GM21390 (cell line): ENCODE measurements at regions not wholly inside any gene's neighbourhood (a gene's known extent, or its start where the extent isn't known, plus 50 kb on each side); places are given as distances from the start of the nearest gene placed in this dataset.

Experiments
- ATAC-seq: cut with Tn5 transposase; IDR thresholded peaks from one replicate; pipeline ENCODE4 v1.9.1; 2021; ENCODE audit not compliant: unreplicated experiment

DNA sequence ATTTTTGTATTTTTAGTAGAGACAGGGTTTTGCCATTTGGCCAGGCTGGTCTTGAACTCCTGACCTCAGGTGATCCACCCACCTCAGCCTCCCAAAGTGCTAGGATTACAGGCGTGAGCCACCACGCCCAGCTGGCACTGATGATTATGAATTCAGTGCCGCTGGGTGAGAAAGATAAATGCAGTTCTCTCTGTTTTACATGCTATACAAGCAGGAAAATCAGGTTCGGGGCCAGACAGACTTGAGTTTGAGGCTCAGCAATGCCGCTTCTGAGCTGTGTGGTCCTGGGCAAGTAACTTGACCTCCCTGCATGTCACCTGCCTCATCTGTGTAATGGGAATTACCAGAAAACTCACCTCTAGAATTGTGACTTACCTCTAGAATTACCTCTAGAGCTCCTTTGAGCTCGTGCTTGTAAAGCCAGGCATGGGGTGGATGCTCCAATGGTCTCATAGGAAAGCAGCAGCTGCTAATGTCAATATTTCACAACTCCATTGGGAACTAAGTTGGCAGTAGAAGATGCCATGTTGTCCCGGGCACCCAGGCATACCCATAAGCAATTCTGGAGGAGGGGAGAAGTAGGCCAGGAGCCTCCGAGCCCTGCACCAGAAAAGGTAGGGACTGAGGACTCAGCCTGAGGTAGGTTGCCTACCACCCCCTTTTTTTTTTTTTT, 119.8 kb upstream of the SLC25A33 start:
- ATAC-seq = no peak

- no peak for ATAC-seq
These were observed 118.3 kb upstream of the SLC25A33 start for GRCh38 chr1:9420835-9421532.

DNA sequence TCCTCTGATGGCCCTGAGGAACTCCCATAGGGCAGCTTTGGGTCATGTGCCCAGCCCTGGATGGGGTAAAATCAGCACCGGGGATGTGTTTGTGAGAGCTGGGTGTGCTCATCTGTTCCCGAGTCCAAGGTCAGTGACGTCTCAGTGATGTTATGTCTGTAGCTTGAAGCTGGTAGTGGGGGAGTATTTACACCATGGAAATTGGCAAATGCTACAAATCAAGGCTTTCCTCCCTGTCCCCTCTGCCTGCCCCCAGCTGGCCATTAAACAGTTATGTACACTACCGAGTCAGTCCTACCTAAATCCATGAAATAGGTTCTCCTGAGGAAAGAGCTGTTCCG, 117.8 kb upstream of the SLC25A33 start:
- ATAC-seq = no peak

GRCh38 chr1:9422321-9422720, 116.9 kb upstream of the SLC25A33 start:
- ATAC-seq = no peak

DNA sequence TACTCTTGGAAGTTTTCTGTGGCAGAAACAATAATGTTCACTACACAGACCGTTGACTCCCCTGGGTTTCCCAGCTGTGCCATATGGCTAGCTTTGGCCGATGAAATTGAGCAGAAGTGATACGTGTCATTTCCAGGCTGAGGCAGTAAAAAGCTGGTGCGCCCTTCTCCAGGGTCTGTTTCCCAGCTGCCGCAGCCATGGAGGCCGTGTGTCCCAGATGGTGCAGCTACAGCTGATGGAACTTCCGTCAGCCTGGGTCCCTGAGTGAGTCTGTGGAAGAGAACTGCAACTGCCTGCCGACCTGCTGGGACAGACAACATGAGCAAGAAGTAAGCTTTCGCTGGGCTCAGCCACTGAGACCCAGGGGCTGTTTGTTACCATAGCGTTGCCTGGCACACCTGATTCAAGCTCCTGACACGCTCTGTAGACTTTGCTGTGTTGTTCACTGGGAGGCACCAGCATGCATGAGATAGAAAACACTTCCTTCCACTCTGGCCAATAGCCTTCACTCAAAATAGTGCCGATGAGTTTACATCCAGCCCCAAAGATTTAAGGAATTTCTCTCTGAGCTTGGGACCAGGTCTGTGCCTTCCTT, 116.3 kb upstream of the SLC25A33 start:
- ATAC-seq = no peak

DNA sequence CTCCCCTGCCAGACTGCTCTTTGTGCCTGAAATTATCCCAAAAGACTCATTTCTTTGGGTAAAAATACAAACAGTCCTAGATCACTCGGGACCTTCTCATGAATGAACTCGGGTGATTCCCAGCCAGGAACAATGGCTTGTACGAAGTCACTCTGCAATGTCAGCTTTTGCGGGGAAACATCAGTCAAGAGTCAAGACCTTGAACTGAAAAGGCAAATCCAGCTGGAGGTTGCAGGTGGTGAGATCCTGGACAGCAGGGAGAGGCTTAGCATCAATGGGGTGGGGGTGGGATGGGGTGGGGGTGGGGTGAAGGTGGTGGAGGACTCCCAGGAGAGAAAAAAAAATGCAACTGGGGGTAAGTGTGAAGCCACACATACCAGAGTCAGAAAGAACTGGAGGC, 115.0 kb upstream of the SLC25A33 start:
- ATAC-seq = no peak

GRCh38 chr1:9425859-9426258, 113.4 kb upstream of the SLC25A33 start:
- ATAC-seq = no peak

DNA sequence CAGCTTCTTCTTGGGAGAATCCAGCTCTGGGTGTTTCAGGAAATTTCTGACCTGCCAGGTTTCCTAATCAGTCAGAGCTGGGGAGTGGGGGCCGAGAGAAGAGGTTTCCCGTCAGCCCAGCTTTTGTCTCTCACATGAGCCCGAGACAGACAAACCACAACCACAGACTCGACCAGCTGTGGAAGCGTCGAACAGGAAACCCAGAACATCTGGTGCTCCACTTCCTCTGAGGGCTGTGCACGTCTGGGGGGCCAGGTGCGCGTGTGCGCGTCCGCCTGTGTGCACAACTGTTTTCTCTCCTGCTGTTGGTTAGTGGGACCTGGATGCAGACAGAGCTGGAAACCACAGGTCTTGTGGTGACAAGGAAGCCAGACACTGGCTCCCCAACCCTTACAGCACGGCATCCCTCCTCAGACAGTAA, 113.0 kb upstream of the SLC25A33 start:
- peak; percentile 59 for ATAC-seq

DNA sequence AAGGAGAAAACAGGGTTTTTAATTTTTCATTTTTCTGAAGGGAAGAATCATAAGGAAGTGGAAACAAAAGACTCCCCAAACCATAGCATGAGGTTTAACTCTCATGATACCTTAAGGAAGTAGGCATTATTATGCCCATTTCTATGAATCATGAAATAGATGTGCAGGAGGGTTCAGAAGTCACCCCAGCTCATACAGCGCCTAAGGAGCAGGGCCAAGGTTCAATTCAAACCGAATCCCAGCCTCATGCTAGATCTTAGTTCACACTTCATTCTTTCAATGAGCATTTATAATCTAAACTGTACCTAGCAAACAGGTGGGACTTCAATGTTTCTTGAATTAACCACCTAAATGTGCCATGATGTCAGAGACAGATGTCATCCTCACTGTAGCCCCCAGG, 111.9 kb upstream of the SLC25A33 start:
- ATAC-seq = no peak

DNA sequence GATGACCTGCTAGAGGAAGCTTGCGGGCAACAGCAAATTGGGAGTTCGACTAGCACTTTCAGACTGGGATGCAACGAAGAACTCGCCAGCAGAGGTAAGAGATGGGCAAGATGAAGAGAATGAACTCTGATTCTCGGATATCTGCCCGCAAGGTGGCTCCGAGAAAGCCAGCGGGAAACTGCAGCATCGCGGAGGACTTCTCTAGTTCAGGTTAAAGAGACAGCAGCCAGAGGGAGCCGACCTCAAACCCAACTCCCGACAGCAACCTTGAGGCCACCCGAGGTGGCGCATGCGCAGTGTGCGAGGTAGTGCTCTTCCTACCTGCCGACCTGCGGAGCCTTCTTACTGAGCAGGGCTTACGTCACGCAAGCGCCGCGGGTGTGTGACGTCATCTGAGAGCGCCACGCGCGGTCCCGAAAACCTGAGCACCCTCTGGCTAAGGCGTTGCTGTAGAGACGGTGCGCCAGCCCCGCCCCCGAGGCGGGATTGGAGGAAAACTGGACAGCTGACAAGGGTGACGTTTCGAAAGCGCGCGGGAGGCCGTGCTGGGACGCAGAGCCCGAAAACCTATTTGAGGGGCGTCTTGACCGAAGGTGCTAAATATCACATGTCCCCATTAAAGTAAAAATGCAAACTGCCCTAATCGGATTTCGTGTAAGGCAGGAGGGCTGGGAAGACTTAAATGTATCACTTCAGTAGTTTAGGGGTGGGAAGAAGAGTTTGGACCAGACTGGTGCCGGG, 110.5 kb upstream of the SLC25A33 start:
- ATAC-seq = peak; percentile 68

DNA sequence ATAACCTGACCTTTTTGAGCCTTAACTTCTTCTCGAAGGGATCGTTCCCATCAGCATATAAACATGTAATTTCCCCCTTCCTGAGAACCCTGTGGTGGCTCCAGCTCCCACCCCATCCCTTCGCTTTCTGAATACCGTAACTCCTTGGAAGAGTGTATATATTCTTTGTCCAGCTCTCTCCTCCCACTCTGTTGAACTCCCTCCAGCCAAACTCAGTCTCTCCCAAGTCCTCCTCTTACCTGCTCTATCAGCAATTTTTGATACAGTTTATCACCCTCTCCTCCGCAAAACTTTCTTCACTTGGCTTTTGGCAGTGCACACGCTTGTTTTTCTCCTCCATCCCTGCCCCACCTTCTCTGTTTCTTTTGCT, 109.9 kb upstream of the SLC25A33 start:
- ATAC-seq = no peak

DNA sequence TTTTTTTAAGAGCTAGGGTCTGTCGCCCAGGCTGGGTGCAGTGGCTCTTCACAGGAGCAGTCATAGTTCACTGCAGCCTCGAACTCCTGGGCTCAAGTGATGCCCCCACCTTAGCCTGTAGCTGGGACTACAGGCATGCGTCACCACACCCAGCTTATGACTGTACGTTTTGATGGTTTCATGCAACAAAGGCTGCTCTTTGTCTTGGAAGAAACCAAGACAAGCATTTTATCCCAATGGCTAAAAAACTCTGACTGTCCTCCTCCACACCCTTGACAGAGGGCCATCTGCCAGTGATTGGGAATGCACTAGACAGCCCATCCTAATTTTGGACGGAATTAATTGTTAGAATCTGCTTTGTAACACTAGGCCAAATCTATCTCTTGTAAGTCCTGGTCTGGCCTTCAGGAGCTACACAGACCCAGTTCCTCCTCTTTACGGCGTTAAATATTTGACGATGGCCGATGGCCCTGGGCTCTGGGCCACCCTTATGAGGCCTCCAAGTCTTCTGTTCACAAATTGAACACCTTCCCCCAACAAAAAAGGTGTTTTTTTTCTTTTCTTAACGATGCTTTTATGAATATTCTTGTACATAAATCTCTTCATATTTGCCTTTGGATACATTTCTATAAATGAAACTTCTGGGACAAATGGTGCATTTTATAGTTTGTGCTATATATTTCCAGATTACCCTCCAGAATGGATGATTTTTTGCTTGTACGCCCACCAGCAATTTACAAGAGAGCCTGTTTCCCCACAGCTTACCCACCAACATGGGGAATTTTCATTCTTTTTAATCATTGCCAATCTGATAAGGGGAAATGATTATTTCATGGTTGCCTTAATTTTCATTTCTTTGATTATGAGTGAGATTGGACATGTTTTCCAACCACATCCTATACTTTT, 104.8 kb upstream of the SLC25A33 start:
- no peak for ATAC-seq

DNA sequence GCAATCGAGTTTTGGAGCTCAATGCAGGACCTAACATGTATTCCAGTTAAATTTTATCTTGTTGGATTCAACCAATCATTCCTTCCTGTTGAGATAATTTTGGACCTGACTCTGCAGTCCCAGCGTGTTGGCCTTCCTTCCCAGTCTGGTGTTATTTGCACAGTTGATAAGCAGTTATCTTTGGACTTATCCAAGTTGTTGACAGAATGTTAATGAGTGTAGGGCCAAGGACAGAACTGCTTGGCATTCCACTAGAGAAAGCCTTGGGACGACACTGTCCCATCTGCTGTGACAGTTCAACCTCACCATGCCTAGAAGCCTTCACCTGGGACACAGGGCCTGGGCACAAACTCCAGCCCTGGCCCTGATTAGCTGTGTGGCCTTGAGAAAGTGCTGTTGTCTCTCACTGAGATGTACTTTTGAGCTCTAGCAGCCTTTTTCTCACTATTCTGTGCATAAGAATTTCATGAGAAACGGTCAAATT, 104.1 kb upstream of the SLC25A33 start:
- no peak for ATAC-seq

DNA sequence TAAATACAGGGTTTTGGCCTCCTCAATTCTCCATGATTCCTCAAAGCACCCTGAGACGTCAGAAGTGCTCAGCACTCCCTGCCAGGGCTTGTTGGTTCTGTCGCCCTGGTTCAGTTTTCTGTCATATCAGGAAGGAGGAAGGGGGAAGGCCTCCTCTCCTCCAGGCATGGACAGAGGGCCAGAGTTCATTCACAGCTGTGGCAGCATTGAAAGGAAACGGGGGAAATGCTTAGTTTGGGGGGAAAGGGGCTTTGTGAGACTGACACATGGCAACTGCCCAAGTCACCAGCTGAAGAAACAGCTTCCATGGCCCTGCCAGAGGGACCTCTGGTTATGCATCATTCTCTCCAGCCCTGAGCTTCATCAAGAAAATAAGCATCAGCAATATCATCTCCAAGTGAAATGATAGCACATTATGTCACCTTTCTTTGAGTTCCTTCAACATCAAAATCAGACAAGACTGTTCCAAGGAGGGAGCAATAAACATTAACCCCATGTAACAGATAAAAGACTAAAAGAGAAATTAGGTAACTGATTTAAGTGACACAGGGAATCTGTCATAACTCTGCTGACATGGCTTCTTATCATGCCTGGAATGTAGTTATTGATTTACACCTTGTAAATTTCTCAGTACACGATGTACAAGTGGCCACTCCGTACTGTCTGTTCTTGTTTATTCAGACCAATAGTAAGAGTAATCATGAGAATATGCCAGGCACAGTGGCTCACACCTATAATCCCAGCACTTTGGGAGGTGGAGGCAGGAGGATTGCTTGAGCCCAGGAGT, 103.2 kb upstream of the SLC25A33 start:
- no peak for ATAC-seq

DNA sequence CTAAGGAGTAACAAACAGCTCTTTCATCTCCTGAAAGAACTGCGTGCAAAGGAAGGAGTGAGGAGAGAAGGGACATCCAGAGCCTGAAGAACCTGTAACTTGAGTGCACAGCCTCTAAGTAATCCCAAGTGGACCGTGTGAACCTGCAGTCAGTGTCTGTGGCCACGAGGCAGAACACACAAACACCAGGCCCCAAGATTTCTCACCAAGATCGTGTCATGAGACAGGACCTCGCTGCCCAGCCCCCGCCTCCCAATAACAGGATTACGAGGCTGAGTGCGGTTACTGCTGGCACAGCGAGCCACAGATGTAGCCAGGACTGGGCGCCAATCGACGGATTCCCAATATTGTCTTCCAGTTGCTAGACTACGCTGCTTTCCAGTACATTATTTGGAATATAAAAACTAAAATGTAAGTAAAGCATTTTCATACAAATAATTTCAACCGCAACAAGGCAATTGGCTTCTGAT, 101.3 kb upstream of the SLC25A33 start:
- no peak for ATAC-seq

DNA sequence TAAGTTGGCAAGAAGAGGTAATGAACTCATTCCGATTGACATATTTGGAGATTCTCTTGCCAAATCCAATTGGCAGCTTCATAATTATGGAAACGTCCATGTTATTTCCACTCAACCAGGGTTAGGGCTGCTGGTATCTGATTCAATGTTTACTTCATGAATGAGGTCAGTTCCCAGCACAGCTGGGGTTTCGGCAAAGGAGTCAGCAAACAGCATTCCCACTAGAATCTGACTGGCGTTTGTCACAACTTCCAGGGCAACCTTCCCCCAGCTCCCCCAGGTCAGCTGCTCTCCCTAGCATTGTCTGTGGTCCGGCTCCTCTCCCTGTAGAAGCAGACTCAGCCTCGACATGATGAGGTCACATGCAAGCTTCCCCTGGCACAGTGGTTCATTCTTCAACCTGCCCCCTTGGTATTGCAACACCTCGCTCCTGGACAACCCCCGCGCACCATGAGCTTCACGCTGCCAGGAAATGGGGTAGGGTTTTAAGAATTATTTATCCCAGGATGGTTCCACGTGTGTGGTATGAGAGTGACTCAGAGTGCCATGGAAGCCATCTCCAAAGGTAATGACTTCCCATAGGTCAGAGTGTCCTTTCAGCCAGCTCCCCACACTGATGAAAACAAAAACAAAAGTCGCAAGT, 100.7 kb upstream of the SLC25A33 start:
- no peak for ATAC-seq

DNA sequence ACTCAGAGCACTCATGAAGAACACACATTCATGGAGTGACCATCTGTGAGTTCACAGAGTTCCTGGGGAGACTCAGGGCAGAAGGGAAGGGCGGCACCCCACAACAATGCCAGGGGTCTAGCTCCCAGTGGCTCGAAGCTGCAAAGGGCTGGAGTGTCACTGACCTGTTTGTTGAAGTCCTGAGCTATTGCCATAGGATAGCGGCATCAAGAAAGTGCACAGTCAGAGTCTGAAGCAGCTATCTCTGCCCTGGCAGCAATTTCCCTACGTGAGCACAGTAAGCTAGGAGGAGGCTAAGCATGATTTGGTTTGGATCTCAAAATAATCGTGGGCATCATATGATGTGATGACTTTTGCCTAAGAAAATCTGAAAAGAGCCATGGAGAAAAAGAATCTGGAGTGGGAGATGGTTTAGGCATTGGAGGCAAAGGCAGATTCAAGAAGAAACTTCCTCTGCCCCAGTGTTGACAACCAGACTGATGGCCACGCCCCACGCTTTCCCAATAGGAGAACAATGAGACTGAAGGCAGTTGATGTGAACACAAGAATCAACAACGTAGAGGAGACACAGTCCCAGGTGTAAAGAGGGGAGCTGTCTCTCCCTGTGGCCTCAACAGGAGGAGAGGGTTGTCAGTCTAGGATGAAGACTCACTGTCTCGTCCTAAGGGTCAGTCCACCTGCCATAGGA, 100.0 kb upstream of the SLC25A33 start:
- ATAC-seq = no peak

DNA sequence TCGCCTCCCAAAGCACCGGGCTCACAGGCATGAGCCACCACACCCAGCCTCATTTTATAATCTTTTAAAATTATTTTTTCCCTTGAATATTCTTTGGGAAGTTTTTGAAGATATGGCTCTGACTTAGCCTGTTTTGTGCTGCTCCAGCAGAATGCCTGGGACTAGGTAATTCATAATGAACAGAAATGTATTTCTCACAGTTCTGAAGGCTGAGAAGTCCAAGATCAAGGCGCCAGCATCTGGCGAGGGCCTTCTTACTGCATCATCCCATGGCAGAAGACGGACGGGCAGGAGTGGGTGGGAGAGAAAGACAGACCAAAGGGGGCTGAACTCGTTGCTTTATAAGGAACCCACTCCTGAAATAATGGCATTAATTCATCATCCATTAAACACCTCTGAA, 99.0 kb upstream of the SLC25A33 start:
- no peak for ATAC-seq

- ATAC-seq = no peak
These were observed 98.5 kb upstream of the SLC25A33 start for GRCh38 chr1:9440763-9441194.
